GM23248 (cell line): ENCODE measurements at regions not wholly inside any gene's neighbourhood (a gene's known extent, or its start where the extent isn't known, plus 50 kb on each side); places are given as distances from the start of the nearest gene placed in this dataset.

Experiments
- EZH2 ChIP-seq: fragments of 200-600 bp; sonication (generic); IDR thresholded peaks from 2 replicates; pipeline ENCODE4 v1.6.1; 2018; ENCODE audit warnings: antibody characterized with exemption, mild to moderate bottlenecking; ENCODE audit not compliant: insufficient read depth, poor library complexity, severe bottlenecking
- EZH2phosphoT487 ChIP-seq: fragments of 200-600 bp; sonication (generic); IDR thresholded peaks from 2 replicates; pipeline ENCODE4 v1.6.1; 2018; ENCODE audit warnings: antibody characterized with exemption, moderate library complexity, mild to moderate bottlenecking, low read depth; ENCODE audit not compliant: insufficient read depth

GRCh38 chr11:19444231-19444630 is 203.5 kb upstream of the E2F8 start:
- no peak for TF ChIP-seq EZH2
- no peak for TF ChIP-seq EZH2phosphoT487
